ENCODE measurements at regions not wholly inside any gene's neighbourhood (a gene's known extent, or its start where the extent isn't known, plus 50 kb on each side); places are given as distances from the start of the nearest gene placed in this dataset.

- DNase-seq (ENCODE audit: low read depth in 2 of 2, low spot score in 1 of 2) = no peak
Measured at GRCh38 chr3:28645149-28645548, 296.5 kb upstream of the AZI2 start.

- DNase-seq (ENCODE audit: low read depth in 2 of 2, low spot score in 1 of 2) = no peak
Measured at GRCh38 chr3:28646435-28646834, 297.8 kb upstream of the AZI2 start.

- no peak for DNase-seq (ENCODE audit: low read depth in 2 of 2, low spot score in 1 of 2)
Measured at GRCh38 chr3:28649266-28649665, 300.6 kb upstream of the AZI2 start.

GRCh38 chr3:28651159-28651558, 302.5 kb upstream of the AZI2 start:
- no peak for DNase-seq (ENCODE audit: low read depth in 2 of 2, low spot score in 1 of 2)

GRCh38 chr3:28664123-28664522, 315.5 kb upstream of the AZI2 start:
- no peak for DNase-seq (ENCODE audit: low read depth in 2 of 2, low spot score in 1 of 2)

- DNase-seq (ENCODE audit: low read depth in 2 of 2, low spot score in 1 of 2) = peak in 1 of 2 donors; percentile 1
Measured at GRCh38 chr3:28667646-28668621, 319.3 kb upstream of the AZI2 start.

GRCh38 chr3:28669870-28670269, 321.2 kb upstream of the AZI2 start:
- no peak for DNase-seq (ENCODE audit: low read depth in 2 of 2, low spot score in 1 of 2)

- no peak for DNase-seq (ENCODE audit: low read depth in 2 of 2, low spot score in 1 of 2)
Measured at GRCh38 chr3:28672406-28672805, 323.8 kb upstream of the AZI2 start.

GRCh38 chr3:28673446-28673845, 324.8 kb upstream of the AZI2 start:
- no peak for DNase-seq (ENCODE audit: low read depth in 2 of 2, low spot score in 1 of 2)

- DNase-seq (ENCODE audit: low read depth in 2 of 2, low spot score in 1 of 2) = no peak
Measured at GRCh38 chr3:28674212-28674611, 325.6 kb upstream of the AZI2 start.

GRCh38 chr3:28677581-28677980, 329.0 kb upstream of the AZI2 start:
- DNase-seq (ENCODE audit: low read depth in 2 of 2, low spot score in 1 of 2) = no peak

GRCh38 chr3:28678086-28678485, 329.5 kb upstream of the AZI2 start:
- no peak for DNase-seq (ENCODE audit: low read depth in 2 of 2, low spot score in 1 of 2)

- DNase-seq (ENCODE audit: low read depth in 2 of 2, low spot score in 1 of 2) = no peak
Measured at GRCh38 chr3:28680050-28680449, 331.4 kb upstream of the AZI2 start.

GRCh38 chr3:28682121-28682520, 333.5 kb upstream of the AZI2 start:
- no peak for DNase-seq (ENCODE audit: low read depth in 2 of 2, low spot score in 1 of 2)

- DNase-seq (ENCODE audit: low read depth in 2 of 2, low spot score in 1 of 2) = no peak
Measured at GRCh38 chr3:28690176-28690575, 341.6 kb upstream of the AZI2 start.

GRCh38 chr3:28698706-28699105, 350.1 kb upstream of the AZI2 start:
- DNase-seq (ENCODE audit: low read depth in 2 of 2, low spot score in 1 of 2) = no peak

GRCh38 chr3:28699283-28699682, 350.7 kb upstream of the AZI2 start:
- no peak for DNase-seq (ENCODE audit: low read depth in 2 of 2, low spot score in 1 of 2)

- no peak for DNase-seq (ENCODE audit: low read depth in 2 of 2, low spot score in 1 of 2)
Measured at GRCh38 chr3:28700728-28701127, 352.1 kb upstream of the AZI2 start.

GRCh38 chr3:28703843-28704242, 355.2 kb upstream of the AZI2 start:
- DNase-seq (ENCODE audit: low read depth in 2 of 2, low spot score in 1 of 2) = no peak

GRCh38 chr3:28711293-28711692, 362.7 kb upstream of the AZI2 start:
- no peak for DNase-seq (ENCODE audit: low read depth in 2 of 2, low spot score in 1 of 2)

- no peak for DNase-seq (ENCODE audit: low read depth in 2 of 2, low spot score in 1 of 2)
Measured at GRCh38 chr3:28716939-28717338, 368.3 kb upstream of the AZI2 start.

GRCh38 chr3:28718074-28718849, 369.6 kb upstream of the AZI2 start:
- no peak for DNase-seq (ENCODE audit: low read depth in 2 of 2, low spot score in 1 of 2)

Data from stimulated activated CD8-positive, alpha-beta memory T cell treated with anti-CD3 and anti-CD28 coated beads, Interleukin-4, amount 100 ng/mL, for 4 hours (primary cell).